ENCODE measurements at regions not wholly inside any gene's neighbourhood (a gene's known extent, or its start where the extent isn't known, plus 50 kb on each side); places are given as distances from the start of the nearest gene placed in this dataset.

DNA sequence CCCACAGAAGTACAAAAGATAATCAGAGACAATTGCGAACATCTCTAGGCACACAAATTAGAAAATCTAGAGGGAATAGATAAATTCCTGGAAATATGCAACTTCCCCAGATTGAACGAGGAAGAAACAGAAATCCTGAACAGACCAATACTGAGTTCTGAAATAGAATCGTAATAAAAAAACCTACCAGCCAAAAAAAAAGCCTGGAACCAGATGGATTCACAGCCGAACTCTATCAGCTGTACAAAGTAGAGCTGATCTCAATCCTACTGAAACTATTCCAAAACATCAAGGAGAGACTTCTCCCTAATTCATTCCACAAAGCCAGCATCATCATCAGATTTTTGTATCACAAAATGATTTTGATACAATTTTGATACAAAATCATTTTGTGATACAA, 206.4 kb downstream of the REEP3 start:
- TF ChIP-seq, protein P1, sequence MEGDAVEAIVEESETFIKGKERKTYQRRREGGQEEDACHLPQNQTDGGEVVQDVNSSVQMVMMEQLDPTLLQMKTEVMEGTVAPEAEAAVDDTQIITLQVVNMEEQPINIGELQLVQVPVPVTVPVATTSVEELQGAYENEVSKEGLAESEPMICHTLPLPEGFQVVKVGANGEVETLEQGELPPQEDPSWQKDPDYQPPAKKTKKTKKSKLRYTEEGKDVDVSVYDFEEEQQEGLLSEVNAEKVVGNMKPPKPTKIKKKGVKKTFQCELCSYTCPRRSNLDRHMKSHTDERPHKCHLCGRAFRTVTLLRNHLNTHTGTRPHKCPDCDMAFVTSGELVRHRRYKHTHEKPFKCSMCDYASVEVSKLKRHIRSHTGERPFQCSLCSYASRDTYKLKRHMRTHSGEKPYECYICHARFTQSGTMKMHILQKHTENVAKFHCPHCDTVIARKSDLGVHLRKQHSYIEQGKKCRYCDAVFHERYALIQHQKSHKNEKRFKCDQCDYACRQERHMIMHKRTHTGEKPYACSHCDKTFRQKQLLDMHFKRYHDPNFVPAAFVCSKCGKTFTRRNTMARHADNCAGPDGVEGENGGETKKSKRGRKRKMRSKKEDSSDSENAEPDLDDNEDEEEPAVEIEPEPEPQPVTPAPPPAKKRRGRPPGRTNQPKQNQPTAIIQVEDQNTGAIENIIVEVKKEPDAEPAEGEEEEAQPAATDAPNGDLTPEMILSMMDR (IDR thresholded peaks at IDR 0.05) = no peak
- Histone ChIP-seq H3K27me3 (peaks cover 32% of the 10 kb centered on the region), H3K4me3 (ENCODE audit: low read depth in 1 of 2, low read length in 1 of 2) (no peak overlapping the region), H3K27ac (no peak overlapping the region), H3K36me3 (no peaks in the 10 kb centered on the region), H3K9me3 (no peaks in the 10 kb centered on the region), H3K4me1 (ENCODE audit: control insufficient read depth in 1 of 2, insufficient read depth in 1 of 2, low read depth in 1 of 2, low read length in 1 of 2) (no peaks in the 10 kb centered on the region)

DNA sequence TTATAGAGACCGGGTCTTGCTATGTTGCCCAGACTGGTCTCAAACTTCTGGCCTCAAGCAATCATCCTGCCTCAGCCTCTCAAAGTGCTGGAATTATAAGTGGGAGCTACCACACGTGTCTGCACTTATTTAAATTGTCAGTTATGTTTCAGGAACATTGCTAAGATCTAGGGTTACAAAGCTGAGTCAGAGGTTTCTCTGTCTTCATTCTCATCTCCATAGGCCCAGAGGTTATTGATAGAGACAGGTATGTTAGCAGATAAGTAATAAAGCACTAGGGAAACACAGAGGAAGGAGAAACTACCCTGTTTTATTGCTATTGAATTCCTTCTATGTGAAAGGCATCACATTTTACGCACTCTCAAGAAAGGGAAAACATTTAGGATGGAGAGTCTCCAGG, 214.1 kb downstream of the REEP3 start:
- H3K4me1 ChIP-seq (ENCODE audit: control insufficient read depth in 1 of 2, insufficient read depth in 1 of 2, low read depth in 1 of 2, low read length in 1 of 2) = no peaks in the 10 kb centered on the region
- H3K4me3 ChIP-seq (ENCODE audit: low read depth in 1 of 2, low read length in 1 of 2) = no peak overlapping the region
- TF ChIP-seq, protein P1 (IDR thresholded peaks at IDR 0.05) = no peak
- H3K36me3 ChIP-seq = no peaks in the 10 kb centered on the region
- H3K9me3 ChIP-seq = no peaks in the 10 kb centered on the region
- H3K27me3 ChIP-seq = no peaks in the 10 kb centered on the region
- H3K27ac ChIP-seq = no peak overlapping the region

DNA sequence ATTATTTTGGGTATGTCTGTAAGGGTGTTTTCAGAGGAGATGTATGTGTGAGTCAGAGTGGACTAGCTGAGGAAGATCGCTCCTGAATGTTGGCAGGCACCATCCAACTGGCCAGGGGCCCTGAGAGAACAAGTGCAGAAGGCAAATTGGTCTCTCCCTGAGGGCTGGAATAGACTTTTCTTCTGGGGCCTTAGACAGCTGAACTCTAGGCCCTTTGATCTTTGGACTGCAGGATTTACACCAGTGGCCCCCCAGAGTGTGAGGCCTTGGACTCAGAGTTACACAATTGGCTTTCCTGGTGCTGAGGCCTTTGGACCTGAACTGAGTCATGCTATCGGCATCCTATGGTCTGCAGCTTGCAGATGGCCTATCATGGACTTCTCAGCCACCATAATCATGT, 217.2 kb downstream of the REEP3 start:
- no peaks in the 10 kb centered on the region for H3K27me3 ChIP-seq
- H3K4me1 ChIP-seq (ENCODE audit: control insufficient read depth in 1 of 2, insufficient read depth in 1 of 2, low read depth in 1 of 2, low read length in 1 of 2) = no peaks in the 10 kb centered on the region
- H3K9me3 ChIP-seq = no peaks in the 10 kb centered on the region
- no peaks in the 10 kb centered on the region for H3K36me3 ChIP-seq
- no peak overlapping the region for H3K4me3 ChIP-seq (ENCODE audit: low read depth in 1 of 2, low read length in 1 of 2)
- TF ChIP-seq, protein P1 (IDR thresholded peaks at IDR 0.05) = no peak
- H3K27ac ChIP-seq = no peak overlapping the region

DNA sequence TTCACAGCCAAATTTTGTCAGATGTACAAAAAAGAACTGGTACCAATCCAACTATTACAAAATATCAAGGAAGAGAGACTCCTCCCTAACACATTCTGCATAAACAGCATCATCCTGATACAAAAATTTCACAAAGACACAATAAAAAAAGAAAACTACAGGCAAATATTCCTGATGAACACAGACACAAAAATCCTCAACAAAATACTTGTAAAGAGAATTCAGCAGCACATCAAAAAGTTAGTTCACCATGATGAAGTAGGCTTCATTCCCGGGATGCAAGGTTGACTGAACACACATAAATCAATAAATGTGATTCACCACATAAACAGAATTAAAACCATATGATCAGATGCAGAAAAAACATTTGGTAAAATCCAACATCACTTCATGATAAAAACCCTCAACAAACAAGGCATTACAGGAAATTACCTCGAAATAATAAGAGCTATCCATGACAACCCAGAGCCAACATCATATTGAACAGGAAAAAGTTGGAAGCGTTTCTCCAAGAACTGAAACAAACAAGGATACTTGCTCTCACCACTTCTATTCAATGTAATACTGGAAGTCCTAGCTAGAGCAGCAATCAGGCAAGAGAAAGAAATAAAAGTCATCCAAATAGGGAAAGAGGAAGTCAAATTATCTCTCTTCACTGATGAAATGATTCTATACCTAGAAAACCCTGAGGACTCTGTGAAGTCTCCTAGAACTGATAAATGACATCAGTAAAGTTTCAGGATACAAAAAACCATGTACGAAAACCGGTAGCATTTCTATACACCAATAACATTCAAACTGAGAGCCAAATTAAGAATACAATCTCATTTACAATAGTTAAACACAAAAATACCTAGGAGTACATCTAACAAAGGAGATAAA, 223.1 kb downstream of the REEP3 start:
- H3K4me3 ChIP-seq (ENCODE audit: low read depth in 1 of 2, low read length in 1 of 2) = no peak overlapping the region
- H3K4me1 ChIP-seq (ENCODE audit: control insufficient read depth in 1 of 2, insufficient read depth in 1 of 2, low read depth in 1 of 2, low read length in 1 of 2) = no peaks in the 10 kb centered on the region
- TF ChIP-seq, protein P1 (IDR thresholded peaks at IDR 0.05) = no peak
- H3K36me3 ChIP-seq = no peaks in the 10 kb centered on the region
- H3K27me3 ChIP-seq = no peaks in the 10 kb centered on the region
- no peaks in the 10 kb centered on the region for H3K9me3 ChIP-seq
- H3K27ac ChIP-seq = no peak overlapping the region

DNA sequence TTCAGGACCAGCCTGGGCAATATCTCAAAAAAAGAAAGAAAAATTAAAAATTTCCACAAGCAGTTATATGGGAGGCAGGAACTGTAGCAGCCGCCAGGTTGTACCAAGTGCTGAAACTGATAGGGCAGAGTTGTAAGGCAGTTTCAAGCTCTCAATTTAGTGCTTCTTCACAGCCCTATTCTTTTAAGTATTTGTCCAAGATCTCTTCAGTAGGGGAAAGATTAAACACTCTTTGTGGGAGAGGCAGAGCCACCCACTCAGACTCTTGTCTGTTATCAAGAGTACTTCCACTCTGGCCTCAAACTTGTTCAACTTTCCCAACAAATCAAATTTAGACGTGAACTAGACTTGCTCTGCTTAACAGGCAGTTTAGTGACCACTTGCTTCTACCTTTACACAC, 228.7 kb downstream of the REEP3 start:
- no peaks in the 10 kb centered on the region for H3K4me1 ChIP-seq (ENCODE audit: control insufficient read depth in 1 of 2, insufficient read depth in 1 of 2, low read depth in 1 of 2, low read length in 1 of 2)
- no peaks in the 10 kb centered on the region for H3K9me3 ChIP-seq
- H3K27me3 ChIP-seq = no peaks in the 10 kb centered on the region
- no peak overlapping the region for H3K27ac ChIP-seq
- H3K36me3 ChIP-seq = no peaks in the 10 kb centered on the region
- TF ChIP-seq, protein P1 (IDR thresholded peaks at IDR 0.05) = no peak
- H3K4me3 ChIP-seq (ENCODE audit: low read depth in 1 of 2, low read length in 1 of 2) = no peak overlapping the region
